HG03175 (cell line): ENCODE measurements at regions not wholly inside any gene's neighbourhood (a gene's known extent, or its start where the extent isn't known, plus 50 kb on each side); places are given as distances from the start of the nearest gene placed in this dataset.
"Not testable (repeated sequence)": the region's sequence is repeated elsewhere in the genome, so short reads cannot be mapped to it uniquely, and the experiment has no call there.

ENCODE experiments used
- ATAC-seq: cut with Tn5 transposase; IDR thresholded peaks from one replicate; pipeline ENCODE4 v1.9.1; 2021; ENCODE audit warnings: mild to moderate bottlenecking, moderate library complexity; ENCODE audit not compliant: unreplicated experiment

DNA sequence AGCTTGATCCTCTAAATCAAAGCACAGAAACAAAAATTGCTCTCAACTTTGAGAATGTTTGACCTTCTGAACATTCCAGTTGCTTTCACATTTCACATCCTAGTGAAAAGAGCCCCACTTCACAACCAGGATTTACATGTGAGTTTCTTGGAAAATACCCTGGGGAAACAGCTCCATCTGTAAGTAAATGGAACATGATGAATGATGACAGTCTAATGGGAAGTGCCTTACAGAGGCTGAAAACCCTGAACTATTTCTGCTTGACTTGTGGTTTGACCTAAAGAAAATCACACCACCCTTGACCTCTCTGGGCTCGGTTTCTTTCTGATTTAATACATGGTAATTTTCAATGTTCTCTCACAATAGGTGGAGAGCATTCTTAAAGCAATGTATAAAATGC lies 499.4 kb upstream of the API5 start:
- no peak for ATAC-seq

DNA sequence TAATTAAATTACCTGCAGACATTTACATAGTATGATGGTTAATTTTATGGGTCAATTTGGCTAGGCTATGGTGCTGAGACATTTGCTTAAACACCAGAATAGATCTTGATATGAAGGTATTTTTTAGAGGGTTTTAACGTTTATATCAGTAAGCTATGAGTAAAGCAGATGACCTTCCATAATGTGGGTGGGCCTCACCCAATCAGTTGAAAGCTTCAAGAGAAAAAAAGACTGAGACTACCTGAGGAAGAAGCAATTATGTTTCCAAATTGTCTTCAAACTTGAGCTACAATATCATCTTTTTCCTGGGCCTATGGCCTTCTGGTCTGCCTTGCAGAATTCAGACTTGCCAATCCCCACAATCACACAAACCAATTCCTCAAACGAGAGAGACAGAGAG lies 498.8 kb upstream of the API5 start:
- no peak for ATAC-seq

DNA sequence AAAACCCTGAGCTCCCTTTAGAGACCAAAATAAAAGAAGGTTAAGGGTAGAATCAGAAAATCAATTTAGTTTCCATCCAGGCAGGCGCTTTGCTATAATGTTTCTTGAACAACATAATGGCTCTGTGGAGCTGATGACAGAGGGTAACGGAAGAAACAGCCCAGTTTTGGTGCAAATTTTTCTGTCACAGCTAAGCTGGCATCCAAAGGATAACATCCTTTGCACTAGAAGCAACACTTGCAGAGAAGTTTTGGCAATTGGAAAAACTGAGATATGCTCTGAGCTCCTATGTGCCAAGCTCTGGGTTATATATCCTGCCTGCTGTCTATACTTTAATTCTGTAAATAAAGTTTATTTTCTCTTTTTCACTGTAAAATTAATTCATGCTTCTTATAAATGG lies 495.3 kb upstream of the API5 start:
- ATAC-seq = no peak

GRCh38 chr11:42819126-42819525 lies 492.7 kb upstream of the API5 start:
- no peak for ATAC-seq

DNA sequence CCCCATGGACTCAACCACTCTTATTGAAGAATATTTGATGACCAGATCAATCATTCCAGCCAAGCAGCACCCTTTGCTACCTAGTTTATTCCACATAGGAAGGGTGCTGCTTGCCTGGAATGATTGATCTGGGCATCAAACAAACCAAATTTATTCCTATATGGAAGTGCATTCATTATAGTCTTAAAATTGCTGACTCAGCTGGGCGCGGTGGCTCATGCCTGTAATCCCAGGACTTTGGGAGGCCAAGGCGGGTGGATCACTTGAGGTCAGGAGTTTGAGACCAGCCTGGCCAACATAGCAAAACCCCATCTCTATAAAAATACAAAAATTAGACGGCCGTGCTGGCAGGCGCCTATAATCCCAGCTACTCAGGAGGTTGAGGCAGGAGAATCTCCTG lies 489.6 kb upstream of the API5 start:
- not testable (repeated sequence) for ATAC-seq

- no peak for ATAC-seq
These were observed 488.2 kb upstream of the API5 start for GRCh38 chr11:42823546-42823945.

DNA sequence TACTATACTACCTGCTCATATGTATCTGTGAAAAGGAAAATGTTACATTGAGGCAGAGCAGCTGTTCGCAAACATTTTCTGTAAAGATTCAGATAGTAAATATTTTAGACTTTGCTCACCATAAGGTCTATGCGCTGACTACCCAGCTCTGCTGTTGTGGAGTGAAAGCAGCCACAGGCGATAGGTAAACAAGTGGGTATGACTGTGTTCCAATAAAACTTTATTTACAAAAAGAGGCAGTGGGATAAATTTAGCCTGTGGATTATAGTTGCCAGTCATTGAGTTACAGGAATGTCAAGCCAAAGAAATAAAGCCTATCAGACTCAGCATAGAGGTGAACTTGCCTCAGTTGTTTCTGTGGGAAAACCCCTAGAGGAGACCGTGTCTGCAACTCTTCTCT lies 487.7 kb upstream of the API5 start:
- ATAC-seq = no peak

- ATAC-seq = no peak
These were observed 486.2 kb upstream of the API5 start for GRCh38 chr11:42825598-42825997.

GRCh38 chr11:42827845-42828244 lies 484.0 kb upstream of the API5 start:
- no peak for ATAC-seq

- no peak for ATAC-seq
These were observed 473.8 kb upstream of the API5 start for GRCh38 chr11:42837994-42838393.

DNA sequence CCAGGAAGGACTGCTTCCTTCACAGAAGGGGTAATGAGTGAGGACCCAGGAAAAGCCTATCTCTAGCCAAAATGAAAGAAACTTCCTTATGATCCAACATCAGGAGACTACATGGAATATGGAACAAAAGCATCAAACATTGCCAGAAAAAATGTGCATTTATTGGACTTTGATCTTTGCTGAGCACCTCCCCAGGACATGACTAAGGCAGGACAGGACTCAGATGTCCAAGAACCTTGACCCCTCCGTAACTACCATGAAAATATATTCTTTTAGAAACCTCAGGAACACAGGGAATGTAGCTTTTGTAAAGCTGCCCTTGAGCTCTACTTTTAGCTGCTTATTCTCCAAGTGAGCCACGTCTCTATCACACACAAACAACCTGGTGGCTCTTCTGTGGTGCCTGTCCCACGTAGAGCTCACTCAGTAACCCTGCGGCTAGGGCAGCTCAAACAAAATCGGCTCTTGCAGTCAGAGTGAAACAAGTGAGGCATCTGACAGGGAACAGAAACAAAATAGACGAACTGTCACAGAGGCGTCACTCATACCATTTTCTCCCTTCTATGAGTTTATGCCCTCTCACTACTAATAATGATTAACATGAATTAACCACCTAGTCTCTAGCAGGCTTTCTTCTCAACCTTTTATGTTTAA lies 471.5 kb upstream of the API5 start:
- peak; percentile 96 for ATAC-seq

DNA sequence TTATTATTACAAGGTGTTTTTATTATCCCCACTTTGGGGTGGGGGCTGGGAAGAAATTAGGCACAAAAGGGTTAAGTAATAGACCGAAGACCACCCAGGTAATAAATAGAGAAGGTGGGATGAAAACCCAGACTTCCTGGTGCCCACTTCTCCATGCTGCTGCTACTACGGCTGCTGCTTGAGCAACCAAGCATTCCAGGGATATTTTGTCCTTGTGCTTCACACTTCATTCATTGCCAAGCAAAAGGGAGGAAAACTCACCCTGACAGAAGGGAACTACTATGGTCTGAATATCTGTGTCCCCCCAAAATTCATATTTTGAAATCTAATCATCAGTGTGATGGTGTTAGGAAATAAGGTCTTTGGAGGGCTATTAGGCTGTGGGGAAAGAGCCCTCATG lies 470.9 kb upstream of the API5 start:
- no peak for ATAC-seq

- no peak for ATAC-seq
These were observed 470.2 kb upstream of the API5 start for GRCh38 chr11:42841556-42841955.

DNA sequence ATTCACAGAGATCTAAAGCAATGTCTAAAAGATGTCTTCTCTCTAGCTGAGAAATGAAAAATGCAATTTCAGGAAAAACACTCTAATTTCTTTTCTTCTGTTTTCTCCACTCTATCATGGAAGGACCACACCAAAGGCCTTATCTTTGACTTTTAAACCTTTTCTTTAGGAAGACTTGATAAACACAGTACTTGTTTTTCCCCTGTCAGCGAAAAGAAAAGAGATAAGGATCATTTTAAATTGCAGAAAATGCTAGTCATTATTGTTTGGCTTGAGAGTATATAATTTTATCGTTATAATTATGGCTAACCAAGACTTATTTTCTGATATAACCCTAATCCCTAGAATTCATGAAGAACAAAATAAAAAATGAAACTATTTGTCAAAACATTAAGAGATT lies 462.4 kb upstream of the API5 start:
- no peak for ATAC-seq

GRCh38 chr11:42857344-42857743 lies 454.5 kb upstream of the API5 start:
- ATAC-seq = no peak

GRCh38 chr11:42870480-42870879 lies 441.3 kb upstream of the API5 start:
- no peak for ATAC-seq

DNA sequence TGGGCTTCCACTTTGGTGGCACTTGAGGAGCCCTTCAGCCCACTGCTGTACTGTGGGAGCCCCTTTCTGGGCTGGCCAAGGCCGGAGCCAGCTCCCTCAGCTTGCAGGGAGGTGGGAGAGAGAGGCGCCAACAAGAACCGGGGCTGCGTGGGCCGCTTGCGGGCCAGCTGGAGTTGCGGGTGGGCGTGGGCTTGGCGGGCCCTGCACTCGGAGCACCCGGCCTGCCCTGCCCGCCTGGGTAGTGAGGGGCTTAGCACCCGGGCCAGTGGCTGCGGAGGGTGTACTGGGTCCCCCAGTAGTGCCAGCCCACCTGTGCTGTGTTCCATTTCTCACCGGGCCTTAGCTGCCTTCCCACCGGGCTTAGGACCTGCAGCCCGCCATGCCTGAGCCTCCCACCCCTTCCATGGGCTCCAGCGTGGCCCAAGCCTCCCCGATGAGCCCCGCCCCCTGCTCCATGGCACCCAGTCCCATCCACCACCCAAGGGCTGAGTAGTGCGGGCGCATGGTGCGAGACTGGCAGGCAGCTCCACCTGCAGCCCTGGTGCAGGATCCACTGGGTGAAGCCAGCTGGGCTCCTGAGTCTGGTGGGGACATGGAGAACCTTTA lies 437.9 kb upstream of the API5 start:
- ATAC-seq = not testable (repeated sequence)

DNA sequence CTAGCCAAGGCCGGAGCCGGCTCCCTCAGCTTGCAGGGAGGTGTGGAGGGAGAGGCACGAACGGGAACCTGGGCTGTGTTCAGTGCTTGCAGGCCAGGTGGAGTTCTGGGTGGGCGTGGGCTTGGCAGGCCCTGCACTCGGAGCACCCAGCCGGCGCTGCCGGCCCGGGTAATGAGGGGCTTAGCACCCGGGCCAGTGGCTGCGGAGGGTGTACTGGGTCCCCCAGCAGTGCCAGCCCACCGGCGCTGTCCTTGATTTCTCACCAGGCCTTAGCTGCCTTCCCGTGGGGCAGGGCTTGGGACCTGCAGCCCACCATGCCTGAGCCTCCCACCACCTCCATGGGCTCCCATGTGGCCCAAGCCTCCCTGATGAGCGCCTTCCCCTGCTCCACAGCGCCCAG lies 430.5 kb upstream of the API5 start:
- not testable (repeated sequence) for ATAC-seq

- no peak for ATAC-seq
These were observed 421.0 kb upstream of the API5 start for GRCh38 chr11:42890773-42891172.

- no peak for ATAC-seq
These were observed 410.7 kb upstream of the API5 start for GRCh38 chr11:42901084-42901483.

DNA sequence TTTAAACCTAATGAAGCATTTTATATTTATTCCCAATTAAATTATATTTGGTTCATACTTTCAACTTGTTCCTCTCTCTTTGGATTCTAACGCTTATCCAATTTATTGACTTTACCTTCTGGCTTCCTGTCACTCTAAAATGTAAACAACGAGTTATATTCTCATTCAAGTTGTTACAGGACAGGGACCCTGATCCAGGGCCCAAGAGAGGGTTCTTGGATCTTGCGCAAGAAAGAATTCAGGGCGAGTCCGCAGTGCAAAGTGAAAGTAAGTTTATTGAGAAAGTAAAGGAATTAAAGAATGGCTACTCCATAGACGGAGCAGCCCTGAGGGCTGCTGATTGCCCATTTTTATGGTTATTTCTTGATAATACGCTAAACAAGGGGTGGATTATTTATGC lies 405.6 kb upstream of the API5 start:
- ATAC-seq = no peak

GRCh38 chr11:42913731-42914130 lies 398.1 kb upstream of the API5 start:
- ATAC-seq = no peak

DNA sequence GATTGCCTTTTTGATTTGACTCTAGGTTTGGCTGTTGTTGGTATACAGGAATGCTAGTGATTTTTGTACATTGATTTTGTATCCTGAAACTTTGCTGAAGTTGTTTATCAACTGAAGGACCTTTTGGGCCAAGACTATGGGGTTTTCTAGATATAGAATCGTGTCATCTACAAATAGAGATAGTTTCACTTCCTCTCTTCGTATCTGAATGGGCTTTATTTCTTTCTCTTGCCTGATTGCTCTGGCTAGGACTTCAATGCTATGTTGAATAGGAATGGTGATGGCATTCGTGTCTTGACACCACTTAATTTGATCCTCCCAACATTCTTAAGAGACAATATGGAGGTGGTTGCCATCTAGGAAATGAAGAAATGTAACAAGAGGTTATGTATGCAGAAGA lies 388.1 kb upstream of the API5 start:
- ATAC-seq = no peak
